H1 (cell line): ENCODE measurements at regions not wholly inside any gene's neighbourhood (a gene's known extent, or its start where the extent isn't known, plus 50 kb on each side); places are given as distances from the start of the nearest gene placed in this dataset.

Experiments
- ASH2L ChIP-seq: fragments of 200-600, 300-600 bp; sonication (generic); IDR thresholded peaks from one replicate; pipeline ENCODE4 v1.7.1; 2017; ENCODE audit warnings: low read length
- CBX8 ChIP-seq: fragments of 300-800, 300-1000 bp; sonication (generic); IDR thresholded peaks from 2 replicates; pipeline ENCODE4 v1.7.1; 2016; ENCODE audit warnings: low read depth, low read length, borderline replicate concordance
- CEBPB ChIP-seq: IDR thresholded peaks from 2 replicates; pipeline ENCODE4 v1.6.1; 2012; ENCODE audit warnings: low read depth, low read length
- CREB1 ChIP-seq: IDR thresholded peaks from 2 replicates; pipeline ENCODE4 v1.6.1; 2012; ENCODE audit warnings: inconsistent platforms
- CTCF ChIP-seq, 3 experiments: IDR thresholded peaks; 1 replicate in 2 of 3; 2 replicates in 1 of 3; pipeline versions ENCODE4 v1.5.1 to v1.6.1; 2011; ENCODE audit warnings: low read length in 3 of 3, mild to moderate bottlenecking in 3 of 3, inconsistent platforms in 2 of 3, low read depth in 1 of 3, moderate library complexity in 1 of 3; ENCODE audit not compliant: insufficient read depth in 1 of 3; ENCODE audit errors: control extremely low read depth in 1 of 3
- EGR1 ChIP-seq: IDR thresholded peaks from 2 replicates; pipeline ENCODE4 v1.6.1; 2011; ENCODE audit warnings: low read depth, low read length, borderline replicate concordance
- EZH2 ChIP-seq: fragments of 200-600 bp; sonication (generic); IDR thresholded peaks from 2 replicates; pipeline ENCODE4 v1.7.1; 2012; ENCODE audit warnings: low read depth, mild to moderate bottlenecking, moderate library complexity, low read length, inconsistent platforms; ENCODE audit not compliant: severe bottlenecking
- GABPA ChIP-seq: IDR thresholded peaks from 2 replicates; pipeline ENCODE4 v1.6.1; 2011; ENCODE audit warnings: mild to moderate bottlenecking, low read length, moderate library complexity, borderline replicate concordance; ENCODE audit not compliant: insufficient read depth
- HDAC2 ChIP-seq, 2 experiments: fragments of 300-600 bp in 1 of 2; sonication (generic) in 1 of 2; IDR thresholded peaks; 2 replicates each; pipeline ENCODE4 v1.6.1; 2011 to 2012; ENCODE audit warnings: low read depth in 2 of 2, low read length in 2 of 2, mild to moderate bottlenecking in 2 of 2, moderate library complexity in 2 of 2, borderline replicate concordance in 1 of 2, inconsistent platforms in 1 of 2
- JUND ChIP-seq: IDR thresholded peaks from 2 replicates; pipeline ENCODE4 v1.6.1; 2011; ENCODE audit warnings: mild to moderate bottlenecking, improper control_type of control experiment, low read length
- POLR2A ChIP-seq, 2 experiments: IDR thresholded peaks; 1 replicate in 1 of 2; 2 replicates in 1 of 2; pipeline ENCODE4 v1.6.1; 2011; ENCODE audit warnings: low read depth in 2 of 2, low read length in 2 of 2, mild to moderate bottlenecking in 2 of 2; ENCODE audit errors: control extremely low read depth in 1 of 2
- RFX5 ChIP-seq: IDR thresholded peaks from 2 replicates; pipeline ENCODE4 v1.6.1; 2011; ENCODE audit warnings: low read depth, low read length, improper control_type of control experiment, borderline replicate concordance
- SIN3A ChIP-seq, 2 experiments: IDR thresholded peaks in 1 of 2; conservative IDR thresholded peaks in 1 of 2; 2 replicates each; pipeline ENCODE4 v1.6.1; 2011 to 2012; ENCODE audit warnings: low read length in 2 of 2, improper control_type of control experiment in 1 of 2, low read depth in 1 of 2, mild to moderate bottlenecking in 1 of 2
- TF ChIP-seq, protein P1 (sequence below): IDR thresholded peaks from 2 replicates; pipeline ENCODE4 v1.6.1; 2011; ENCODE audit warnings: low read length, improper control_type of control experiment

- TF ChIP-seq CEBPB = no peak
- TF ChIP-seq RFX5 = no peak
- no peak for TF ChIP-seq GABPA
- no peak for TF ChIP-seq EZH2
- no peak for TF ChIP-seq CTCF (IDR thresholded peaks at IDR 0.05; ENCODE audit: control extremely low read depth in 1 of 3, insufficient read depth in 1 of 3, low read depth in 1 of 3, low read length in 3 of 3)
- TF ChIP-seq, protein P1, sequence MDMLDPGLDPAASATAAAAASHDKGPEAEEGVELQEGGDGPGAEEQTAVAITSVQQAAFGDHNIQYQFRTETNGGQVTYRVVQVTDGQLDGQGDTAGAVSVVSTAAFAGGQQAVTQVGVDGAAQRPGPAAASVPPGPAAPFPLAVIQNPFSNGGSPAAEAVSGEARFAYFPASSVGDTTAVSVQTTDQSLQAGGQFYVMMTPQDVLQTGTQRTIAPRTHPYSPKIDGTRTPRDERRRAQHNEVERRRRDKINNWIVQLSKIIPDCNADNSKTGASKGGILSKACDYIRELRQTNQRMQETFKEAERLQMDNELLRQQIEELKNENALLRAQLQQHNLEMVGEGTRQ = no peak
- TF ChIP-seq JUND = no peak
- TF ChIP-seq CBX8 = no peak
- TF ChIP-seq EGR1 = no peak
- no peak for TF ChIP-seq CREB1
- no peak for TF ChIP-seq HDAC2 (IDR thresholded peaks at IDR 0.05; ENCODE audit: borderline replicate concordance in 1 of 2, low read depth in 2 of 2, low read length in 2 of 2)
- TF ChIP-seq POLR2A (IDR thresholded peaks at IDR 0.05; ENCODE audit: control extremely low read depth in 1 of 2, low read depth in 2 of 2, low read length in 2 of 2) = no peak
- no peak for TF ChIP-seq ASH2L
- no peak for TF ChIP-seq SIN3A (conservative IDR thresholded peaks at IDR 0.05 in 1 of 2, IDR thresholded peaks at IDR 0.05 in 1 of 2; ENCODE audit: low read depth in 1 of 2, low read length in 2 of 2)
Measured at GRCh38 chr15:61480295-61480694, 251.2 kb upstream of the RORA start.
